HL-60 (cell line): ENCODE measurements at regions not wholly inside any gene's neighbourhood (a gene's known extent, or its start where the extent isn't known, plus 50 kb on each side); places are given as distances from the start of the nearest gene placed in this dataset.

ENCODE experiments used
- DNase-seq, 2 experiments: peaks; one replicate each; pipeline ENCODE4 v3.0.0-alpha.2; 2010 to 2020; ENCODE audit warnings: low read depth in 1 of 2, low spot score in 1 of 2
- H3K27ac ChIP-seq: fragments of 250-450 bp; sonication (Bioruptor Pico); replicated peaks from 2 replicates; pipeline ENCODE4 v1.5.1; 2020; ENCODE audit warnings: mild to moderate bottlenecking, moderate library complexity
- H3K27me3 ChIP-seq: fragments of 250-450 bp; sonication (Bioruptor Pico); 2 replicates; pipeline ENCODE4 v1.5.1; 2021; ENCODE audit warnings: mild to moderate bottlenecking, moderate library complexity; ENCODE audit not compliant: insufficient read depth, poor library complexity, severe bottlenecking
- H3K4me3 ChIP-seq: replicated peaks from 2 replicates; pipeline ENCODE4 v1.5.1; 2011; ENCODE audit warnings: mild to moderate bottlenecking, control low read depth, low read length; ENCODE audit not compliant: insufficient read depth
- CTCF ChIP-seq: IDR thresholded peaks from one replicate; pipeline ENCODE4 v1.5.1; 2011; ENCODE audit warnings: low read length, control low read depth, inconsistent platforms; ENCODE audit not compliant: insufficient read depth
- GABPA ChIP-seq: IDR thresholded peaks from 2 replicates; pipeline ENCODE4 v1.6.1; 2012; ENCODE audit warnings: low read depth
- POLR2AphosphoS5 ChIP-seq: IDR thresholded peaks from 2 replicates; pipeline ENCODE4 v1.6.1; 2012; ENCODE audit warnings: low read depth
- REST ChIP-seq: IDR thresholded peaks from 2 replicates; pipeline ENCODE4 v1.6.1; 2012; ENCODE audit warnings: low read depth; ENCODE audit not compliant: insufficient replicate concordance
- SPI1 ChIP-seq: IDR thresholded peaks from 2 replicates; pipeline ENCODE4 v1.6.1; 2012; ENCODE audit warnings: low read depth, mild to moderate bottlenecking, borderline replicate concordance

- DNase-seq, result no peak
- Histone ChIP-seq H3K27ac (no peak overlapping the region), H3K27me3 (peaks cover 25% of the 10 kb centered on the region), H3K4me3 (no peak overlapping the region)
- no peak for TF ChIP-seq SPI1
- TF ChIP-seq GABPA, result no peak
- no peak for TF ChIP-seq CTCF
- no peak for TF ChIP-seq REST
- TF ChIP-seq POLR2AphosphoS5, result no peak
Measured at GRCh38 chr14:61193476-61193875, 87.7 kb downstream of the TMEM30B start.

- Histone ChIP-seq H3K27me3 (peaks cover 24% of the 10 kb centered on the region), H3K4me3 (no peak overlapping the region), H3K27ac (no peak overlapping the region)
- TF ChIP-seq REST (no peak), SPI1 (no peak), CTCF (no peak), GABPA (no peak), POLR2AphosphoS5 (no peak)
- DNase-seq, result no peak
Measured at GRCh38 chr14:61192989-61193388, 88.1 kb downstream of the TMEM30B start.

- peaks cover 34% of the 10 kb centered on the region for H3K27me3 ChIP-seq
- H3K27ac ChIP-seq, result no peak overlapping the region
- H3K4me3 ChIP-seq, result no peak overlapping the region
- no peak for TF ChIP-seq CTCF
- TF ChIP-seq SPI1, result no peak
- TF ChIP-seq REST, result no peak
- no peak for TF ChIP-seq POLR2AphosphoS5
- no peak for TF ChIP-seq GABPA
- no peak for DNase-seq
Measured at GRCh38 chr14:61191733-61192132, 89.4 kb downstream of the TMEM30B start.
